Limb (tissue), 2 donors: ENCODE measurements at regions not wholly inside any gene's neighbourhood (a gene's known extent, or its start where the extent isn't known, plus 50 kb on each side); places are given as distances from the start of the nearest gene placed in this dataset.

Experiments used
- DNase-seq, 2 donors: peaks; one replicate each; pipeline ENCODE4 v3.0.0-alpha.2; 2016; ENCODE audit errors: extremely low spot score in 2 of 2

DNA sequence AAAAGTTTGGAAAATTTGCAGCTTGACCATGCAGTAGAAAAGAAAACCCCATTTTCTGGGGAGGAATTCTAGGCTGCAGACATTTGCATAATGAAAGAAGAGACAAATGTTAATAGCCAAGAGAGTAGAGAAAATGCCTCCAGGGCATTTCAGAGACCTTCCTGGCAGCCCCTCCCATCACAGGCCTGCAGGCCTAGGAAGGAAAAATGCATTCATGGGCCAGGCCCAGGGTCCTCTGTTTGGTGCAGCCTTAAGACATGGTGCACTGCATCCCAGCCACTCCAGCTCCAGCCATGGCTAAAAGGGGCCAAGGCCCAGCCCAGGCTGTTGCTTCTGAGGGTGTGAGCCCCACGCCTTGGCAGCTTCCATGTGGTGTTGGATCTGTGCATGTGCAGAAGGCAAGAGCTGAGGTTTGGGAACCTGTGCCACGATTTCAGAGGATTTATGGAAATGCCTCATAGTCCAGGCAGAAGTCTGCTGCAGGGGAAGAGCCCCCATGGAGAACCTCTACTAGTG, 75.0 kb upstream of the OR13F1 start:
- no peak for DNase-seq

DNA sequence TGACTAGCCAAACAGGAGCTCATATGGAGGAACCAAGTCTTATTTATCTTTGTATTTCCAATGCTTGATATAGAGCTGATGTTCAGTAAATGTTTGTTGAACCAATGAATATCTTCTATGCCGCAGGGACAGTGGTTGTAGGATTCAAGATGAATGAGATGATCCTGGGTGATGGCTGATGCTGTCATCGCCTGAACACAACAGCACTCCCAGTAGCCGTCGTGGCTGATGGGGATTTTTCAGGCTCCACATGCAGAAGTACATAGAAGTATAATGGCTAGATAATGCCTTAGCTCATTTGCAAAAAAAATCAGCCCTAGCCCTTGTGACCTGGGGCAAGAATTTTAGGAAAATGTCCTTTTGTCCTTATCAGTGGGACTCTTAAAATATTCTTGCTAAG, 69.0 kb upstream of the OR13F1 start:
- DNase-seq = no peak

DNA sequence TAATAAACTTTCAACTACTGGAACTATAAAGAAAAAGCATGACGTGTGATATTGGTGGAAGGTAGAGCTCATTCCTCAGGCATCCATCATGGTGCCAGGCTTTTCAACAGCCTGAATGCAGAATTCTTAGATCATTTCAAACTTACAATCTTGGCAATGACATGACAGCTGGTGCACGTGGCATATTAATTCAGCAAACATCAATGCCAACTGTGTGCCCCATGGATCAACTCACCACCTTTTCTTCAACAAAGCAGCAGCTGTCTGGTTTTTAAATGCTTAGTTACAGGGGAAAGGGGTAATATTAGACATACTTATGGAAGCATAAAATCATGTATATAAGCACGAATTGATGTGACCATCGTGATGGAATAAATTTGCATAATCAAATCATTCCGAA, 56.0 kb upstream of the OR13F1 start:
- peak in 1 of 2 donors; percentile 5 for DNase-seq
